HepG2 (cell line): ENCODE measurements at regions not wholly inside any gene's neighbourhood (a gene's known extent, or its start where the extent isn't known, plus 50 kb on each side); places are given as distances from the start of the nearest gene placed in this dataset.

Source experiments
- ATAC-seq: fragments of 200-7000 bp; cut with Tn5 transposase; 3 replicates; pipeline ENCODE4 v1.9.1; 2020; ENCODE audit warnings: mild to moderate bottlenecking, moderate library complexity
- BruUV-seq: library from RNA; stranded (reverse); fragments of 400-500 nt; replicated peaks from 2 replicates; lab custom pipeline; 2021; lab: Mats Ljungman, UMichigan
- CTCF ChIA-PET: fragments of 300-600 bp; formaldehyde crosslinking; extraction: SDS; loops from one replicate; lab custom pipeline; 2021; ENCODE audit warnings: low total read pairs, inconsistent platforms, low intra/inter-chr PET ratio; lab: Yijun Ruan, JAX
- POLR2A ChIA-PET: fragments of 350-600 bp; sonication (Branson Sonifier 250); formaldehyde crosslinking; loops from one replicate; lab custom pipeline; 2020; ENCODE audit warnings: antibody characterized with exemption, inconsistent platforms; lab: Yijun Ruan, JAX
- DNase-seq: peaks from one replicate; pipeline ENCODE4 v3.0.0-alpha.2; 2015; ENCODE audit warnings: low spot score
- FAIRE-seq: peaks from 3 replicates; lab custom pipeline; 2011; peaks lifted over from hg19 to GRCh38; lab: Jason Lieb, UNC
- H2AFZ ChIP-seq: one replicate; pipeline ENCODE4 v1.6.1; 2011; ENCODE audit warnings: low read length, inconsistent platforms
- H3K27ac ChIP-seq: fragments of 300-600 bp; 3 replicates; pipeline ENCODE4 v1.8.0; 2011; ENCODE audit warnings: mixed run types, mild to moderate bottlenecking, mixed read lengths, low read length, inconsistent platforms; ENCODE audit not compliant: insufficient read depth; ENCODE audit errors: extremely low read length
- H3K27me3 ChIP-seq, 2 experiments: fragments of 200-600 bp in 1 of 2; 2 replicates in 1 of 2; 3 replicates in 1 of 2; pipeline versions ENCODE4 v1.6.0 to v1.8.0; 2011; ENCODE audit warnings: low read length in 2 of 2, mild to moderate bottlenecking in 2 of 2, moderate library complexity in 2 of 2, inconsistent platforms in 1 of 2; ENCODE audit not compliant: insufficient read depth in 2 of 2, control insufficient read depth in 1 of 2
- H3K36me3 ChIP-seq, 2 experiments: fragments of 200-600 bp in 1 of 2; replicated peaks in 1 of 2; 2 replicates in 1 of 2; 3 replicates in 1 of 2; pipeline versions ENCODE4 v1.5.1 to v1.8.0; 2011; ENCODE audit warnings: low read length in 2 of 2, inconsistent platforms in 1 of 2; ENCODE audit not compliant: insufficient read depth in 2 of 2, control insufficient read depth in 1 of 2
- H3K4me1 ChIP-seq: 2 replicates; pipeline ENCODE4 v1.5.1; 2012; ENCODE audit warnings: low read length, inconsistent platforms; ENCODE audit not compliant: insufficient read depth
- H3K4me2 ChIP-seq: 2 replicates; pipeline ENCODE4 v1.6.0; 2011; ENCODE audit warnings: low read depth, low read length, inconsistent platforms
- H3K4me3 ChIP-seq, 3 experiments: fragments of 200-600 bp in 1 of 3; sonication (generic), shearing (Covaris generic) in 1 of 3; replicated peaks in 1 of 3; 2 replicates each; pipeline ENCODE4 v1.5.1; 2011 to 2016; ENCODE audit warnings: low read length in 3 of 3, inconsistent platforms in 2 of 3, low read depth in 2 of 3, mild to moderate bottlenecking in 2 of 3, control low read depth in 1 of 3, mixed read lengths in 1 of 3; ENCODE audit not compliant: insufficient read depth in 1 of 3
- H3K79me2 ChIP-seq: one replicate; pipeline ENCODE4 v1.6.1; 2011; ENCODE audit warnings: low read length, inconsistent platforms; ENCODE audit not compliant: insufficient read depth
- H3K9ac ChIP-seq: 2 replicates; pipeline ENCODE4 v1.6.0; 2011; ENCODE audit warnings: mild to moderate bottlenecking, low read depth, low read length, inconsistent platforms; ENCODE audit not compliant: insufficient read depth
- H3K9me3 ChIP-seq: 2 replicates; pipeline ENCODE4 v1.5.1; 2012; ENCODE audit warnings: mild to moderate bottlenecking, low read length
- H4K20me1 ChIP-seq: 2 replicates; pipeline ENCODE4 v1.6.0; 2011; ENCODE audit warnings: inconsistent platforms, mild to moderate bottlenecking, low read length, moderate library complexity; ENCODE audit not compliant: insufficient read depth
- BATF2 ChIP-seq: sonication (generic); formaldehyde crosslinking; IDR thresholded peaks from 2 replicates; pipeline ENCODE4 v1.8.0; 2022; ENCODE audit warnings: mild to moderate bottlenecking, missing genetic modification reagents, moderate library complexity
- HOXA7 ChIP-seq: sonication (generic); formaldehyde crosslinking; IDR thresholded peaks from 2 replicates; pipeline ENCODE4 v1.8.1; 2022; ENCODE audit warnings: mild to moderate bottlenecking, missing genetic modification reagents, moderate library complexity
- JUNB ChIP-seq: sonication (generic); formaldehyde crosslinking; IDR thresholded peaks from 2 replicates; pipeline ENCODE4 v1.8.0; 2022; ENCODE audit warnings: missing genetic modification reagents, mild to moderate bottlenecking, borderline replicate concordance
- KDM5A ChIP-seq: fragments of 200-600 bp; sonication (generic); IDR thresholded peaks from 2 replicates; pipeline ENCODE4 v1.7.0; 2018; ENCODE audit warnings: antibody characterized with exemption, mild to moderate bottlenecking, low read length, borderline replicate concordance
- MED13 ChIP-seq: sonication (generic); formaldehyde crosslinking; IDR thresholded peaks from 2 replicates; pipeline ENCODE4 v1.5.0; 2020; ENCODE audit warnings: missing genetic modification reagents
- TOE1 ChIP-seq: sonication (generic); formaldehyde crosslinking; IDR thresholded peaks from 2 replicates; pipeline ENCODE4 v1.4.0; 2020; ENCODE audit warnings: mild to moderate bottlenecking, missing genetic modification reagents
- ZNF335 ChIP-seq: sonication (generic); formaldehyde crosslinking; IDR thresholded peaks from 2 replicates; pipeline ENCODE4 v1.4.0; 2020; ENCODE audit warnings: missing genetic modification reagents
- ZNF343 ChIP-seq: sonication (generic); formaldehyde crosslinking; IDR thresholded peaks from 2 replicates; pipeline ENCODE4 v1.4.0; 2020; ENCODE audit warnings: mild to moderate bottlenecking, missing genetic modification reagents
- ZNF678 ChIP-seq: sonication (generic); formaldehyde crosslinking; IDR thresholded peaks from 2 replicates; pipeline ENCODE4 v1.4.0; 2020; ENCODE audit warnings: mild to moderate bottlenecking, missing genetic modification reagents
- ZNF781 ChIP-seq: sonication (generic); formaldehyde crosslinking; IDR thresholded peaks from 2 replicates; pipeline ENCODE4 v1.5.1; 2020; ENCODE audit warnings: borderline replicate concordance, mild to moderate bottlenecking, missing genetic modification reagents; ENCODE audit errors: not compliant biosample characterization
- ZNF784 ChIP-seq: sonication (generic); formaldehyde crosslinking; IDR thresholded peaks from 2 replicates; pipeline ENCODE4 v1.5.1; 2020; ENCODE audit warnings: missing genetic modification reagents, mild to moderate bottlenecking, borderline replicate concordance
- ZNF800 ChIP-seq: sonication (generic); formaldehyde crosslinking; IDR thresholded peaks from 2 replicates; pipeline ENCODE4 v1.4.0; 2020; ENCODE audit warnings: missing genetic modification reagents
- WGBS: methylation state at CpG from one replicate; pipeline ENCODE4 v1.1.6; 2017; ENCODE audit warnings: low lambda C conversion rate; 5-methylcytosine and 5-hydroxymethylcytosine counted together
- in situ Hi-C: cut with HindIII; loops from 2 replicates; pipeline ENCODE4 v1.10.0; 2017; ENCODE audit warnings: low pct_unique_long_range_greater_than_20kb; ENCODE audit not compliant: extremely low pct_ligation_motif_present
- intact Hi-C: fragments of 100-400 bp; cut with micrococcal nuclease; formaldehyde crosslinking; loops from one replicate; pipeline ENCODE4 v1.10.0; 2022; ENCODE audit not compliant: unreplicated experiment
- TF ChIP-seq, protein P1 (sequence below): sonication (generic); formaldehyde crosslinking; IDR thresholded peaks from 2 replicates; pipeline ENCODE4 v1.5.1; 2020; ENCODE audit warnings: missing genetic modification reagents, mild to moderate bottlenecking, borderline replicate concordance
- TF ChIP-seq, protein P2 (sequence below): sonication (generic); formaldehyde crosslinking; conservative IDR thresholded peaks from 2 replicates; pipeline ENCODE4 v1.8.0; 2022; ENCODE audit warnings: mild to moderate bottlenecking, moderate library complexity, missing genetic modification reagents
- TF ChIP-seq, protein P3 (sequence below): sonication (generic); formaldehyde crosslinking; conservative IDR thresholded peaks from 2 replicates; pipeline ENCODE4 v1.5.0; 2020; ENCODE audit warnings: missing genetic modification reagents

GRCh38 chr7:26099236-26099635 is 52.8 kb upstream of the NFE2L3 start:
- 47% methylated on average over 7 of the region's 7 CpGs for WGBS
- ATAC-seq, result no peak
- H3K79me2 ChIP-seq, result no peaks in the 10 kb centered on the region
- peaks cover 24% of the 10 kb centered on the region for H3K4me1 ChIP-seq
- FAIRE-seq, result no peak
- POLR2A ChIA-PET, result no interaction called here
- no peak overlapping the region for H3K4me3 ChIP-seq
- no peak overlapping the region for H3K9ac ChIP-seq
- H3K27ac ChIP-seq, result no peak overlapping the region
- CTCF ChIA-PET, result no interaction called here
- H3K4me2 ChIP-seq, result no peak overlapping the region
- H4K20me1 ChIP-seq, result no peaks in the 10 kb centered on the region
- H2AFZ ChIP-seq, result no peak overlapping the region
- DNase-seq, result no peak
- in situ Hi-C loops (loop anchor here (10.0 to 25.0 kb wide), 3 partner anchors 86 to 1063 kb away; partner anchors contain the start of genes HOXA10, HOXA3, HOXA7 and HOXA9), intact Hi-C loops (loop anchor here (10.0 kb wide), 1 partner anchor 56 kb away; the partner anchor contains the start of gene NFE2L3)
- no peaks in the 10 kb centered on the region for H3K9me3 ChIP-seq
- H3K36me3 ChIP-seq, result no peaks in the 10 kb centered on the region
- BruUV-seq, result no TSS peak
- 0 out of 5 replicates have a peak, but pooled peaks cover 0 to 3% of the 10 kb centered on the region in 2 experiments for H3K27me3 ChIP-seq
- no peak for TF ChIP-seq ZNF335
- no peak for TF ChIP-seq JUNB (CRISPR knock-in tag)
- no peak for TF ChIP-seq HOXA7 (CRISPR knock-in tag)
- TF ChIP-seq, protein P1, sequence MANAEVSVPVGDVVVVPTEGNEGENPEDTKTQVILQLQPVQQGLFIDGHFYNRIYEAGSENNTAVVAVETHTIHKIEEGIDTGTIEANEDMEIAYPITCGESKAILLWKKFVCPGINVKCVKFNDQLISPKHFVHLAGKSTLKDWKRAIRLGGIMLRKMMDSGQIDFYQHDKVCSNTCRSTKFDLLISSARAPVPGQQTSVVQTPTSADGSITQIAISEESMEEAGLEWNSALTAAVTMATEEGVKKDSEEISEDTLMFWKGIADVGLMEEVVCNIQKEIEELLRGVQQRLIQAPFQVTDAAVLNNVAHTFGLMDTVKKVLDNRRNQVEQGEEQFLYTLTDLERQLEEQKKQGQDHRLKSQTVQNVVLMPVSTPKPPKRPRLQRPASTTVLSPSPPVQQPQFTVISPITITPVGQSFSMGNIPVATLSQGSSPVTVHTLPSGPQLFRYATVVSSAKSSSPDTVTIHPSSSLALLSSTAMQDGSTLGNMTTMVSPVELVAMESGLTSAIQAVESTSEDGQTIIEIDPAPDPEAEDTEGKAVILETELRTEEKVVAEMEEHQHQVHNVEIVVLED, result no peak
- no peak for TF ChIP-seq MED13
- TF ChIP-seq KDM5A, result no peak
- TF ChIP-seq ZNF343, result no peak
- TF ChIP-seq ZNF800 (CRISPR knock-in tag), result no peak
- no peak for TF ChIP-seq ZNF784 (CRISPR knock-in tag)
- TF ChIP-seq TOE1, result no peak
- no peak for TF ChIP-seq BATF2
- TF ChIP-seq ZNF678 (CRISPR knock-in tag), result no peak
- no peak for TF ChIP-seq ZNF781 (CRISPR knock-in tag)
- TF ChIP-seq, protein P2, sequence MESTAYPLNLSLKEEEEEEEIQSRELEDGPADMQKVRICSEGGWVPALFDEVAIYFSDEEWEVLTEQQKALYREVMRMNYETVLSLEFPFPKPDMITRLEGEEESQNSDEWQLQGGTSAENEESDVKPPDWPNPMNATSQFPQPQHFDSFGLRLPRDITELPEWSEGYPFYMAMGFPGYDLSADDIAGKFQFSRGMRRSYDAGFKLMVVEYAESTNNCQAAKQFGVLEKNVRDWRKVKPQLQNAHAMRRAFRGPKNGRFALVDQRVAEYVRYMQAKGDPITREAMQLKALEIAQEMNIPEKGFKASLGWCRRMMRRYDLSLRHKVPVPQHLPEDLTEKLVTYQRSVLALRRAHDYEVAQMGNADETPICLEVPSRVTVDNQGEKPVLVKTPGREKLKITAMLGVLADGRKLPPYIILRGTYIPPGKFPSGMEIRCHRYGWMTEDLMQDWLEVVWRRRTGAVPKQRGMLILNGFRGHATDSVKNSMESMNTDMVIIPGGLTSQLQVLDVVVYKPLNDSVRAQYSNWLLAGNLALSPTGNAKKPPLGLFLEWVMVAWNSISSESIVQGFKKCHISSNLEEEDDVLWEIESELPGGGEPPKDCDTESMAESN, result no peak
- TF ChIP-seq, protein P3, sequence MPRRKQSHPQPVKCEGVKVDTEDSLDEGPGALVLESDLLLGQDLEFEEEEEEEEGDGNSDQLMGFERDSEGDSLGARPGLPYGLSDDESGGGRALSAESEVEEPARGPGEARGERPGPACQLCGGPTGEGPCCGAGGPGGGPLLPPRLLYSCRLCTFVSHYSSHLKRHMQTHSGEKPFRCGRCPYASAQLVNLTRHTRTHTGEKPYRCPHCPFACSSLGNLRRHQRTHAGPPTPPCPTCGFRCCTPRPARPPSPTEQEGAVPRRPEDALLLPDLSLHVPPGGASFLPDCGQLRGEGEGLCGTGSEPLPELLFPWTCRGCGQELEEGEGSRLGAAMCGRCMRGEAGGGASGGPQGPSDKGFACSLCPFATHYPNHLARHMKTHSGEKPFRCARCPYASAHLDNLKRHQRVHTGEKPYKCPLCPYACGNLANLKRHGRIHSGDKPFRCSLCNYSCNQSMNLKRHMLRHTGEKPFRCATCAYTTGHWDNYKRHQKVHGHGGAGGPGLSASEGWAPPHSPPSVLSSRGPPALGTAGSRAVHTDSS (CRISPR knock-in tag), result no peak
